Ovary (tissue), 7 donors: ENCODE measurements at regions not wholly inside any gene's neighbourhood (a gene's known extent, or its start where the extent isn't known, plus 50 kb on each side); places are given as distances from the start of the nearest gene placed in this dataset.

Experiments used
- DNase-seq, 5 donors: peaks; one replicate each; pipeline ENCODE4 v3.0.0-alpha.2; 2019 to 2020
- H3K27ac ChIP-seq, 2 donors: fragments of 200-600 bp; one replicate each; pipeline versions ENCODE4 v1.5.1 to v1.8.0; 2019 to 2022
- H3K27me3 ChIP-seq: fragments of 200-600 bp; one replicate; pipeline ENCODE4 v1.8.0; 2022
- H3K36me3 ChIP-seq: fragments of 200-600 bp; sonication (generic); one replicate; pipeline ENCODE4 v1.5.1; 2019
- H3K4me1 ChIP-seq: one replicate; pipeline ENCODE4 v1.8.1; 2013; ENCODE audit warnings: mild to moderate bottlenecking, moderate library complexity; ENCODE audit not compliant: insufficient read depth
- H3K4me3 ChIP-seq: fragments of 200-600 bp; sonication (generic); one replicate; pipeline ENCODE4 v1.5.1; 2017
- H3K9me3 ChIP-seq, 2 donors: fragments of 200-600 bp in 1 of 2; sonication (generic) in 1 of 2; one replicate each; pipeline versions ENCODE4 v1.5.1 to v1.8.1; 2013 to 2019; ENCODE audit warnings: mild to moderate bottlenecking in 1 of 2, moderate library complexity in 1 of 2
- EP300 ChIP-seq: sonication (generic); formaldehyde crosslinking; IDR thresholded peaks from one replicate; pipeline ENCODE4 v1.6.1; 2017; ENCODE audit warnings: antibody characterized with exemption
- POLR2A ChIP-seq: fragments of 450-650 bp; IDR thresholded peaks from one replicate; pipeline ENCODE4 v1.6.1; 2017; ENCODE audit warnings: antibody characterized with exemption, mild to moderate bottlenecking, moderate library complexity
- WGBS, 3 donors: extraction: QIAGEN DNeasy Blood & Tissue Kit in 1 of 3; methylation state at CpG; one replicate each; pipeline versions ENCODE4 v1.1.5 to v1.1.7; 2013 to 2017; 5-methylcytosine and 5-hydroxymethylcytosine counted together
- intact Hi-C, 4 donors: fragments of 100-400 bp; cut with DNase I; formaldehyde crosslinking; loops; one replicate each; pipeline versions ENCODE4 v1.11.0 to v1.15.1; 2022 to 2023
- TF ChIP-seq, protein P1 (sequence below), 3 donors: fragments of 450-650 bp in 2 of 3; fragments of 200-600 bp in 1 of 3; IDR thresholded peaks; one replicate each; pipeline versions ENCODE4 v1.5.1 to v1.8.0; 2016 to 2022; ENCODE audit warnings: antibody characterized with exemption in 3 of 3, mild to moderate bottlenecking in 1 of 3
- donor health status: DM: no; HTN: no; CAD: no; lungs with moderate emphysema.
- donor health status: DM: no; HTN: no; CAD: no.
- donor health status: Bipolar disorder and iron deficiency.
- donor health status: DM: no; HTN: no; CAD: no.
- donor health status: DM: yes; HTN: yes; CAD: no.

DNA sequence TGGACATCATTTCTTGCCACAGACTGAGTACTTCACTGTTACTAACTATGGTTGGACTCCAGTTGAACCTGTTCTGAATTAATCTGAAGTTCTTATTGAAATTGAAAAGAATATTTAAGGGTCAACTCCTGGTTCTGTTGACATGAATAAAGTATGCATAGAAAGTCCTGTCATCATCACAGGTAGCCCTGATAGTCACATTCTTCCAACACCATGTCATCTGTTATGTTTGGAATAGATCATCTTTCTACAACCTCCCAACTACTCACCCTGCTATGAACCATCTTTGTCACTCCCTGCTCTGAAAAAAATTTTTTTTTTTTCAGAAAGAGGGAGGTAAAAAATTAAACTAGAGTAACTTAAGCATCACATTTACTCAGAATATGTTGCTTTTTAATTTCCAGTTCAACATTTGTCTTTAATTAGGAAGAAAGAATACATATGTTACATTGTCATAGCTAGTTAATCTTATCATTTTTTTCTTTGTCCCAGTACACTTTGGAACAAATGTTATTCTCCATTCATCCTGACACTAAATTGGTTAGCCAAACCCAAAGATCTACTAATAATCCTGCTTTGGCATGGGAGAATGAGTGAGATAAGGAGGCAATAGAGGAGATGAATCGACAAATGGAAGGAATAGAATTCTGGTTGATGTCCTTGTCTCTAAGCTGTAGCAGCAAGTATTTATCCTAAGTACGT, 775.1 kb upstream of the NRSN1 start:
- H3K9me3 ChIP-seq = no peaks in the 10 kb centered on the region
- H3K4me1 ChIP-seq = no peaks in the 10 kb centered on the region
- no peaks in the 10 kb centered on the region for H3K27me3 ChIP-seq
- H3K36me3 ChIP-seq = no peaks in the 10 kb centered on the region
- WGBS, 3 donors = 56 to 73% (median 73%) methylated on average over 2 of the region's 2 CpGs
- DNase-seq = no peak
- TF ChIP-seq, protein P1, sequence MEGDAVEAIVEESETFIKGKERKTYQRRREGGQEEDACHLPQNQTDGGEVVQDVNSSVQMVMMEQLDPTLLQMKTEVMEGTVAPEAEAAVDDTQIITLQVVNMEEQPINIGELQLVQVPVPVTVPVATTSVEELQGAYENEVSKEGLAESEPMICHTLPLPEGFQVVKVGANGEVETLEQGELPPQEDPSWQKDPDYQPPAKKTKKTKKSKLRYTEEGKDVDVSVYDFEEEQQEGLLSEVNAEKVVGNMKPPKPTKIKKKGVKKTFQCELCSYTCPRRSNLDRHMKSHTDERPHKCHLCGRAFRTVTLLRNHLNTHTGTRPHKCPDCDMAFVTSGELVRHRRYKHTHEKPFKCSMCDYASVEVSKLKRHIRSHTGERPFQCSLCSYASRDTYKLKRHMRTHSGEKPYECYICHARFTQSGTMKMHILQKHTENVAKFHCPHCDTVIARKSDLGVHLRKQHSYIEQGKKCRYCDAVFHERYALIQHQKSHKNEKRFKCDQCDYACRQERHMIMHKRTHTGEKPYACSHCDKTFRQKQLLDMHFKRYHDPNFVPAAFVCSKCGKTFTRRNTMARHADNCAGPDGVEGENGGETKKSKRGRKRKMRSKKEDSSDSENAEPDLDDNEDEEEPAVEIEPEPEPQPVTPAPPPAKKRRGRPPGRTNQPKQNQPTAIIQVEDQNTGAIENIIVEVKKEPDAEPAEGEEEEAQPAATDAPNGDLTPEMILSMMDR (IDR thresholded peaks at IDR 0.05) = no peak
- no peak for TF ChIP-seq EP300
- TF ChIP-seq POLR2A = no peak
- H3K4me3 ChIP-seq = no peak overlapping the region
- intact Hi-C loops = no loop called here
- no peak overlapping the region for H3K27ac ChIP-seq

DNA sequence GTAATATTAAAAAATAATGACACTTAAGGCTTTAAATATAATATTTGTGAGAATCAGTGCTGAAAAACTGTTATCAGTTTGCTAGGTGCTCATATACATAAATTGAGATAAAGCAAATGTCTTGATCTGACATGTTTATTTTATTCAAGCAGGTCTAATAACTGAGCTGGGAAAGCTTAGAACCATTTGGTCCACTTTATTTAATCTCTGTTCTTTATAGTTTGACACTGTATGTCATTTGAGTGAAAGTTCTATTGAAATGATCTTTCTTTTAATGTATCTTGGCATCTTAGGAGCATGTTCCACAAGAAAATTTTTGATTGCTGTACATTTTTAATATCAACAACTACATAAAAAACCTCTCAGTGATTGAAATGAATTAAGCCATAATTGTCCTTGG, 772.0 kb upstream of the NRSN1 start:
- Histone ChIP-seq H3K4me1 (no peaks in the 10 kb centered on the region), H3K9me3 (no peaks in the 10 kb centered on the region), H3K4me3 (no peak overlapping the region), H3K27me3 (no peaks in the 10 kb centered on the region), H3K36me3 (no peaks in the 10 kb centered on the region), H3K27ac (no peak overlapping the region)
- no peak for DNase-seq
- no peak for TF ChIP-seq EP300
- intact Hi-C loops = no loop called here

DNA sequence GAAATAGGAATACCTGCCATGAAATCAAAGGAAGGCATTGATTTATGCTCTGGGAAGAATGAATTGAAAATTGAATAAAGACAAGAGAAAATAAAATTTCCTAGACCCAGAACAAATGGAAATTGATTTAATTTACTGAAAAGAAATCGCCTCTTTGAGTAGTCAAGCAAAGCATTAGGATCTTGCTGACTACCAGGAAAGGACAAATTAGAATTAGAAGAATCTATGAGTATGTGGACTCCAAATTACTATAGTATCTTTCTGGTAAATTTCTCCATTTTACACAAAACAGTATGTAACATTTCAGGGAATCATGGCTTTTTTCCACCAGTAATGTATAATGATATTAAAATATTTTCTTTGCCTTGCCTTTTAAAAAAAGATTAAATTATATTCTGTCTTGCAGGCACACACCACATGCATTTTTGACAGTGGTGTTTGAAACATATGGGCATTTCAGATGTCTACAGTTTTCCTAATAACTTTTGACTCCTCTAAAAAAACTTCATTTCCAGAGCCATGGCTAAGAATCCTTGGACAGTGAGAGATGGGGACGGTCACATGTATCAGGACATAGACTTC, 768.7 kb upstream of the NRSN1 start:
- no peak for DNase-seq
- Histone ChIP-seq H3K4me3 (no peak overlapping the region), H3K4me1 (no peaks in the 10 kb centered on the region), H3K36me3 (no peaks in the 10 kb centered on the region), H3K27me3 (no peaks in the 10 kb centered on the region), H3K9me3 (no peaks in the 10 kb centered on the region), H3K27ac (no peak overlapping the region)
- intact Hi-C loops = no loop called here
- WGBS, 3 donors = 25 to 36% (median 27%) methylated on average over 2 of the region's 2 CpGs
- no peak for TF ChIP-seq EP300
- TF ChIP-seq, protein P1 (IDR thresholded peaks at IDR 0.05) = no peak
- TF ChIP-seq POLR2A = no peak

DNA sequence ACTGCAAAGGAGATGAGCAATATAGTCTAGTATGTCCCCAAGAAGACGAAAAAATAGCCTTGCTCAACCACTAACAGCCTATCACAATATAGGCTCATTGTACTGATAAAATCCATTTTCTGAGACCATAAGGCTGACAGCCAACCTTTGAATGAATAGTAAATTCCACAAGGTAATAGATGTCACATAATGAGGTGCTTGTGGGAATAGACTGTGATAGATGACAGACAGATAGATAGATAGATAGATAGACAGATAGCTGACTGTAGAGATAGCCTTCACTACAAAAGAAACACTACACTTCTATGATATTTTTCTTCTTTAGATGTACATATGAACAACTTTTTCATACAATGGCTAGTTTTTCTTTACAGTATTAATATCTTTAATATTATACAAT, 760.3 kb upstream of the NRSN1 start:
- WGBS, 3 donors = 79 to 91% (median 81%) methylated on average over 1 of the region's 1 CpG
- H3K27ac ChIP-seq = no peak overlapping the region
- no peaks in the 10 kb centered on the region for H3K36me3 ChIP-seq
- intact Hi-C loops = no loop called here
- H3K4me1 ChIP-seq = no peaks in the 10 kb centered on the region
- H3K27me3 ChIP-seq = no peaks in the 10 kb centered on the region
- TF ChIP-seq POLR2A = no peak
- TF ChIP-seq, protein P1 (IDR thresholded peaks at IDR 0.05) = no peak
- TF ChIP-seq EP300 = no peak
- no peaks in the 10 kb centered on the region for H3K9me3 ChIP-seq
- H3K4me3 ChIP-seq = no peak overlapping the region
- no peak for DNase-seq

DNA sequence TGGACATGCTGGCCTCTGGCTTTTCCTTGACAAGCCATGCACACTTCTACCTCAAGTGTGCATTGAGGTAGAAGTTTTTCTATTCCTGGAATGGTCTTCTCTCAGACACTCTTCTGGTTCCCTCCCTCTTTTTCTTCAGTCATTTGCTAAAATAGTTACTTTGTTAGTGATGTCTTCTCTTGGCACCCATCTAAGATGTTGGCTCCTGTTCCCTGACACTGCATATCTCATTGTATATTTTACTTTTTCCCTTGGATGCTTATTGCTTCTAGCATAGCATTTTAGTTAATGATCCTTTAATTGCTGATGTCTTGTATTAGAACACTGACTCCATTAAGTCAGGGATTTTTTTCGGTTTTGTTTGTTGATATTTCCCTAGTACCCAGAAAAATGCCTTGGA, 758.7 kb upstream of the NRSN1 start:
- no peaks in the 10 kb centered on the region for H3K4me1 ChIP-seq
- DNase-seq = no peak
- no peak overlapping the region for H3K27ac ChIP-seq
- 91 to 93% (median 92%) methylated on average over 1 of the region's 1 CpG for WGBS, 3 donors
- no peaks in the 10 kb centered on the region for H3K36me3 ChIP-seq
- no peaks in the 10 kb centered on the region for H3K9me3 ChIP-seq
- TF ChIP-seq EP300 = no peak
- TF ChIP-seq, protein P1 (IDR thresholded peaks at IDR 0.05) = no peak
- no peak for TF ChIP-seq POLR2A
- H3K4me3 ChIP-seq = no peak overlapping the region
- H3K27me3 ChIP-seq = no peaks in the 10 kb centered on the region
- intact Hi-C loops = no loop called here
